Loucy (cell line): ENCODE measurements at regions not wholly inside any gene's neighbourhood (a gene's known extent, or its start where the extent isn't known, plus 50 kb on each side); places are given as distances from the start of the nearest gene placed in this dataset.

Source experiments
- H2AFZ ChIP-seq: fragments of 200-600 bp; sonication (generic); 2 replicates; pipeline ENCODE4 v1.6.0; 2016; ENCODE audit warnings: antibody characterized with exemption, mild to moderate bottlenecking, low read length, moderate library complexity
- H3F3A ChIP-seq: fragments of 200-600 bp; 2 replicates; pipeline ENCODE4 v1.6.0; 2016; ENCODE audit warnings: antibody characterized with exemption, low read depth, mild to moderate bottlenecking
- H3K27me3 ChIP-seq: fragments of 200-600 bp; sonication (generic); 2 replicates; pipeline ENCODE4 v1.6.1; 2014; ENCODE audit warnings: low read length, mild to moderate bottlenecking; ENCODE audit not compliant: insufficient read depth, poor library complexity, severe bottlenecking
- H3K36me3 ChIP-seq: fragments of 200-600 bp; sonication (generic); 2 replicates; pipeline ENCODE4 v1.6.1; 2016; ENCODE audit warnings: low read length; ENCODE audit not compliant: insufficient read depth
- H3K4me1 ChIP-seq: fragments of 200-600 bp; sonication (generic); 2 replicates; pipeline ENCODE4 v1.5.1; 2014; ENCODE audit warnings: low read length, mild to moderate bottlenecking; ENCODE audit not compliant: insufficient read depth, poor library complexity, severe bottlenecking
- H3K4me2 ChIP-seq: fragments of 200-600 bp; sonication (generic); 2 replicates; pipeline ENCODE4 v1.6.0; 2014; ENCODE audit warnings: antibody characterized with exemption, low read length, low read depth, mild to moderate bottlenecking; ENCODE audit not compliant: poor library complexity, severe bottlenecking
- H3K4me3 ChIP-seq: fragments of 200-600 bp; sonication (generic); 2 replicates; pipeline ENCODE4 v1.5.1; 2014; ENCODE audit warnings: low read length, mild to moderate bottlenecking, mixed read lengths; ENCODE audit not compliant: poor library complexity, severe bottlenecking
- H3K79me2 ChIP-seq: fragments of 200-600 bp; sonication (generic); 2 replicates; pipeline ENCODE4 v1.6.1; 2014; ENCODE audit warnings: low read length; ENCODE audit not compliant: insufficient read depth
- H3K9ac ChIP-seq: fragments of 200-600 bp; sonication (generic); 2 replicates; pipeline ENCODE4 v1.6.0; 2014; ENCODE audit warnings: mild to moderate bottlenecking, low read depth, low read length, moderate library complexity; ENCODE audit not compliant: poor library complexity, severe bottlenecking
- H3K9me2 ChIP-seq: fragments of 200-600 bp; sonication (generic); replicated peaks from 2 replicates; pipeline ENCODE4 v1.6.1; 2016; ENCODE audit warnings: low read depth, low read length, mixed read lengths
- H3K9me3 ChIP-seq: fragments of 200-600 bp; sonication (generic); 2 replicates; pipeline ENCODE4 v1.6.1; 2014; ENCODE audit warnings: mild to moderate bottlenecking, antibody characterized with exemption, low read length, low read depth; ENCODE audit not compliant: insufficient read depth
- H4K20me1 ChIP-seq: fragments of 200-600 bp; sonication (generic); 2 replicates; pipeline ENCODE4 v1.6.0; 2014; ENCODE audit warnings: antibody characterized with exemption, low read length, mild to moderate bottlenecking; ENCODE audit not compliant: insufficient read depth, poor library complexity, severe bottlenecking
- EZH2phosphoT487 ChIP-seq: fragments of 200-600 bp; IDR thresholded peaks from 2 replicates; pipeline ENCODE4 v1.6.1; 2018; ENCODE audit warnings: antibody characterized with exemption, mild to moderate bottlenecking, moderate library complexity, borderline replicate concordance
- TF ChIP-seq, protein P1 (sequence below): fragments of 200-600 bp; sonication (generic); conservative IDR thresholded peaks from 2 replicates; pipeline ENCODE4 v1.5.1; 2014; ENCODE audit warnings: mild to moderate bottlenecking, antibody characterized with exemption, low read length

DNA sequence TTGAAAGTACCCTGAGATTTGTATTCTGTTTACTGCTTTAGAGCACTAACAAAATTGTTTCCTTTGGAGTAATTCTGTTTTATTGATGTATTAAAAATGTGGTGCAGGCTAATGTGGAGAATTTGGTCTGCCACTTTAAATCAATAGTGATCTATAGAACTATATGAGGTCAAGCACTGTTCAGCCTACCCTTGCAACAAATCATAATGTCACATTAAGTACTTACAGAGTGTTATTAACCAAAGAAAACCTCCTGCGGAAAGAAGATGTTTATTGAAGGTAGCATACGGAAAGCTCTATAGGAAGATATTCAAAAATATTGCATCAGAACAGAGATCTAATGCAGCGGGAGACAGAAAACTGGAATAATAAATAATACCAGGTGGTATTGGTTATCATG, 865.0 kb upstream of the TYRP1 start:
- no peaks in the 10 kb centered on the region for H3K79me2 ChIP-seq
- no peak overlapping the region for H3K4me3 ChIP-seq
- TF ChIP-seq EZH2phosphoT487 = no peak
- TF ChIP-seq, protein P1, sequence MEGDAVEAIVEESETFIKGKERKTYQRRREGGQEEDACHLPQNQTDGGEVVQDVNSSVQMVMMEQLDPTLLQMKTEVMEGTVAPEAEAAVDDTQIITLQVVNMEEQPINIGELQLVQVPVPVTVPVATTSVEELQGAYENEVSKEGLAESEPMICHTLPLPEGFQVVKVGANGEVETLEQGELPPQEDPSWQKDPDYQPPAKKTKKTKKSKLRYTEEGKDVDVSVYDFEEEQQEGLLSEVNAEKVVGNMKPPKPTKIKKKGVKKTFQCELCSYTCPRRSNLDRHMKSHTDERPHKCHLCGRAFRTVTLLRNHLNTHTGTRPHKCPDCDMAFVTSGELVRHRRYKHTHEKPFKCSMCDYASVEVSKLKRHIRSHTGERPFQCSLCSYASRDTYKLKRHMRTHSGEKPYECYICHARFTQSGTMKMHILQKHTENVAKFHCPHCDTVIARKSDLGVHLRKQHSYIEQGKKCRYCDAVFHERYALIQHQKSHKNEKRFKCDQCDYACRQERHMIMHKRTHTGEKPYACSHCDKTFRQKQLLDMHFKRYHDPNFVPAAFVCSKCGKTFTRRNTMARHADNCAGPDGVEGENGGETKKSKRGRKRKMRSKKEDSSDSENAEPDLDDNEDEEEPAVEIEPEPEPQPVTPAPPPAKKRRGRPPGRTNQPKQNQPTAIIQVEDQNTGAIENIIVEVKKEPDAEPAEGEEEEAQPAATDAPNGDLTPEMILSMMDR = no peak
- no peaks in the 10 kb centered on the region for H3K4me1 ChIP-seq
- H3F3A ChIP-seq = no peaks in the 10 kb centered on the region
- H3K9ac ChIP-seq = no peak overlapping the region
- no peaks in the 10 kb centered on the region for H3K9me3 ChIP-seq
- no peaks in the 10 kb centered on the region for H3K27me3 ChIP-seq
- H3K9me2 ChIP-seq = no peaks in the 10 kb centered on the region
- H3K36me3 ChIP-seq = no peaks in the 10 kb centered on the region
- H4K20me1 ChIP-seq = no peaks in the 10 kb centered on the region
- no peak overlapping the region for H2AFZ ChIP-seq
- H3K4me2 ChIP-seq = no peak overlapping the region

DNA sequence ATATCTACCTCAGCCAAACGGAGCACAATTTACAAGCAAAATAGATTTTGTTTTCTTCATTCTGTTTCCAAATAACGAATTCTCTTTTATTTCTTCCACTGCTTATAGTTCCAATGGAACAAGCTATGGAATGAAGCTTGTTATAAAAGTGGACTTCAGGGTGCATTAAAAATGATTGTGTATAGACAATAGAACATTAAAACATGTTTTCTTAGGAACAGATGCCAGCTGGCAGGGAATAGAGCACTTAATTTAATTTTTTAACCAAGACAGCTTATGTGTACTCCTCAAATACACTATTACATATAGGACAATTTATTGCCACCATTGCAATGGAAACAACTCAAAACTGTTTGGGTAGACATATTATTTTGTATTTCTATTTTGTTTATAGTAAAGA, 860.1 kb upstream of the TYRP1 start:
- H3K4me2 ChIP-seq = no peak overlapping the region
- H3F3A ChIP-seq = no peaks in the 10 kb centered on the region
- no peak overlapping the region for H2AFZ ChIP-seq
- H3K4me3 ChIP-seq = no peak overlapping the region
- no peaks in the 10 kb centered on the region for H4K20me1 ChIP-seq
- H3K36me3 ChIP-seq = no peaks in the 10 kb centered on the region
- H3K9ac ChIP-seq = no peak overlapping the region
- no peaks in the 10 kb centered on the region for H3K9me2 ChIP-seq
- TF ChIP-seq, protein P1 = no peak
- TF ChIP-seq EZH2phosphoT487 = no peak
- no peaks in the 10 kb centered on the region for H3K79me2 ChIP-seq
- H3K9me3 ChIP-seq = 0 out of 2 replicates have a peak, but pooled peaks cover 7% of the 10 kb centered on the region
- no peaks in the 10 kb centered on the region for H3K27me3 ChIP-seq
- no peaks in the 10 kb centered on the region for H3K4me1 ChIP-seq

DNA sequence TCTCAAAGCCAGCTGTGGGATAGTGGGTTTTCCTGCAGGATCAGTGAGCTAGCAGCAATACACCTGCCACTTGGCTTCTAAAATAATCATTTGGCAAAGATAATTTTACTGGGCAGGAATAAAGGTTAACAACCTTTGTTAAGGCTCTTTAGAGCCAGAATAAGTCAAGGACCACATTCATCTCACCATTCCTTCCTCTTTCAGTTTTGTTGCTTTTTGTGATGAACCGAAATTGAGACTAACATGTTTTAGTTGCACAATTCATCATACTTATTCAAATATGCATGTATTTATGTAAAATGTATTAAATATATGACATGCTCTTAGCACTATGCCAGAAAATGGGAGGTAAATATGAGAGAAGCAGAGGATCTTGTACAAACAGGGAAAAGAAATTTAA, 824.4 kb upstream of the TYRP1 start:
- no peaks in the 10 kb centered on the region for H3F3A ChIP-seq
- no peak overlapping the region for H3K4me3 ChIP-seq
- H3K27me3 ChIP-seq = no peaks in the 10 kb centered on the region
- H3K36me3 ChIP-seq = no peaks in the 10 kb centered on the region
- no peak overlapping the region for H3K9ac ChIP-seq
- no peaks in the 10 kb centered on the region for H4K20me1 ChIP-seq
- no peak overlapping the region for H2AFZ ChIP-seq
- H3K79me2 ChIP-seq = no peaks in the 10 kb centered on the region
- no peaks in the 10 kb centered on the region for H3K9me2 ChIP-seq
- no peak for TF ChIP-seq EZH2phosphoT487
- TF ChIP-seq, protein P1 = no peak
- H3K9me3 ChIP-seq = no peaks in the 10 kb centered on the region
- no peaks in the 10 kb centered on the region for H3K4me1 ChIP-seq
- H3K4me2 ChIP-seq = no peak overlapping the region
